ENCODE measurements at regions not wholly inside any gene's neighbourhood (a gene's known extent, or its start where the extent isn't known, plus 50 kb on each side); places are given as distances from the start of the nearest gene placed in this dataset.

GRCh38 chr2:150702791-150703190 is 215.3 kb upstream of the RND3 start:
- TF ChIP-seq, protein P1, sequence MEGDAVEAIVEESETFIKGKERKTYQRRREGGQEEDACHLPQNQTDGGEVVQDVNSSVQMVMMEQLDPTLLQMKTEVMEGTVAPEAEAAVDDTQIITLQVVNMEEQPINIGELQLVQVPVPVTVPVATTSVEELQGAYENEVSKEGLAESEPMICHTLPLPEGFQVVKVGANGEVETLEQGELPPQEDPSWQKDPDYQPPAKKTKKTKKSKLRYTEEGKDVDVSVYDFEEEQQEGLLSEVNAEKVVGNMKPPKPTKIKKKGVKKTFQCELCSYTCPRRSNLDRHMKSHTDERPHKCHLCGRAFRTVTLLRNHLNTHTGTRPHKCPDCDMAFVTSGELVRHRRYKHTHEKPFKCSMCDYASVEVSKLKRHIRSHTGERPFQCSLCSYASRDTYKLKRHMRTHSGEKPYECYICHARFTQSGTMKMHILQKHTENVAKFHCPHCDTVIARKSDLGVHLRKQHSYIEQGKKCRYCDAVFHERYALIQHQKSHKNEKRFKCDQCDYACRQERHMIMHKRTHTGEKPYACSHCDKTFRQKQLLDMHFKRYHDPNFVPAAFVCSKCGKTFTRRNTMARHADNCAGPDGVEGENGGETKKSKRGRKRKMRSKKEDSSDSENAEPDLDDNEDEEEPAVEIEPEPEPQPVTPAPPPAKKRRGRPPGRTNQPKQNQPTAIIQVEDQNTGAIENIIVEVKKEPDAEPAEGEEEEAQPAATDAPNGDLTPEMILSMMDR (IDR thresholded peaks at IDR 0.05), result no peak
- TF ChIP-seq POLR2A (IDR thresholded peaks at IDR 0.05), result no peak

Measured in testis (tissue), 2 donors.